Body of pancreas (tissue), 4 donors: ENCODE measurements at regions not wholly inside any gene's neighbourhood (a gene's known extent, or its start where the extent isn't known, plus 50 kb on each side); places are given as distances from the start of the nearest gene placed in this dataset.

Experiments
- POLR2A ChIP-seq, 3 donors: fragments of 450-650 bp; IDR thresholded peaks; one replicate each; pipeline ENCODE4 v1.6.1; 2016; ENCODE audit warnings: antibody characterized with exemption in 3 of 3, mild to moderate bottlenecking in 2 of 3
- TF ChIP-seq, protein P1 (sequence below), 7 experiments: fragments of 450-650 bp in 4 of 7; fragments of 200-600 bp in 3 of 7; sonication (generic) in 3 of 7; IDR thresholded peaks; one replicate each; pipeline ENCODE4 v1.5.1; 2016 to 2019; ENCODE audit warnings: antibody characterized with exemption in 7 of 7

DNA sequence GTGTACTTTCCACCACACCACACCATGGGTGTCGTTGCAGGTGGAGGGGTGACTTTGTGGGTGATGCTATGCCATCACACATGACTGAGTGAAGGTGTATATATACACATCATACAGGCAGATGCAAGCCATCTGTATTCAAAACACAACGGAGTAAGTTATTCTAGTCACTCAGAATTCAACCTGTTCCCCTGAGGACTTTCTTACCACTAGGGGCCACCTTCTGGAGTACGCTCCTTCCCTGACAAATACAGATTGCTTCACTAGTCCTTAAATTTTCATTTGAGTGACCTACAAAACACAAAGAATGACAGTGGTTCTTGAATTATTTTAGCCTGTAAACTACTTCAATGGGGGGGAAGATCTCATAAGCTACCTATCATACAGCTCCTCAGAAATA lies 52.8 kb upstream of the NTRK3 start:
- TF ChIP-seq, protein P1, sequence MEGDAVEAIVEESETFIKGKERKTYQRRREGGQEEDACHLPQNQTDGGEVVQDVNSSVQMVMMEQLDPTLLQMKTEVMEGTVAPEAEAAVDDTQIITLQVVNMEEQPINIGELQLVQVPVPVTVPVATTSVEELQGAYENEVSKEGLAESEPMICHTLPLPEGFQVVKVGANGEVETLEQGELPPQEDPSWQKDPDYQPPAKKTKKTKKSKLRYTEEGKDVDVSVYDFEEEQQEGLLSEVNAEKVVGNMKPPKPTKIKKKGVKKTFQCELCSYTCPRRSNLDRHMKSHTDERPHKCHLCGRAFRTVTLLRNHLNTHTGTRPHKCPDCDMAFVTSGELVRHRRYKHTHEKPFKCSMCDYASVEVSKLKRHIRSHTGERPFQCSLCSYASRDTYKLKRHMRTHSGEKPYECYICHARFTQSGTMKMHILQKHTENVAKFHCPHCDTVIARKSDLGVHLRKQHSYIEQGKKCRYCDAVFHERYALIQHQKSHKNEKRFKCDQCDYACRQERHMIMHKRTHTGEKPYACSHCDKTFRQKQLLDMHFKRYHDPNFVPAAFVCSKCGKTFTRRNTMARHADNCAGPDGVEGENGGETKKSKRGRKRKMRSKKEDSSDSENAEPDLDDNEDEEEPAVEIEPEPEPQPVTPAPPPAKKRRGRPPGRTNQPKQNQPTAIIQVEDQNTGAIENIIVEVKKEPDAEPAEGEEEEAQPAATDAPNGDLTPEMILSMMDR (IDR thresholded peaks at IDR 0.05) = no peak
- no peak for TF ChIP-seq POLR2A (IDR thresholded peaks at IDR 0.05)
